ENCODE measurements at regions not wholly inside any gene's neighbourhood (a gene's known extent, or its start where the extent isn't known, plus 50 kb on each side); places are given as distances from the start of the nearest gene placed in this dataset.

DNA sequence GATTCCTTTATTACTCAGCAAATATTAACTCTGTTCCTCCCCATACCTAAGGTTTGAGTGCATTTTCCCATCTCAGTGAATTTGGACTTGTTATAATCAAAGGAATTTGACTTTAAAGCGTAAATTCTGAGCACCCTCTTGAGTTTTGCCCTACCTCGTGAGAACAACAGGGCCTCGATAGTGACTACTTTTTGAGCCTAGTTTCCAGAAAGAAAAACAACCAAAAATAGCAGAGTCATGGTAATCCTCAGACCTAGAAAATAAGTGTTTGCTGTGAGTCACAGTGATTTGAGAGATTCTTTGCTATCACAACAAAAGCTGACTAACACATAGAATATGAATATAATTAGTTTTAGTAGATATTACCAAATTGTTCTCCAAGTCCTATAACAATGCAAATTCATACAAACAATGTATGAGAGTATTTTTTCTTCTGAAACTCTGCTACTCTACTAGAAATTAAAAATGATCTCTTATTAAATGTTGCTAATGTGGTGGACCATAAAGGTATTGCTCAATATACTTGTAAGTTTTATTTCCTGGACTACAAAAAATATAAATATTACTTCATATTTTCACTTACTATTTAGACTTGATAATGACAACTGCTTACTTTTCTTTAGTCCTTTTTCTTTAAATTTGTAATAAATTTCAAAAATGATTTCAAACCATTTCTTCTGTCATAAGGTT lies 759.7 kb downstream of the BRINP1 start:
- Histone ChIP-seq H3K27ac (ENCODE audit: control insufficient read depth, insufficient read depth) (no peak overlapping the region), H3K27me3 (replicated peaks in 1 of 2; ENCODE audit: control insufficient read depth in 2 of 2, insufficient read depth in 2 of 2, low read length in 1 of 2) (no peaks in the 10 kb centered on the region), H3K36me3 (ENCODE audit: control insufficient read depth in 2 of 2, insufficient read depth in 2 of 2, low read length in 1 of 2) (no peaks in the 10 kb centered on the region), H3K4me1 (ENCODE audit: control insufficient read depth, insufficient read depth, low read length) (no peaks in the 10 kb centered on the region), H2AFZ (ENCODE audit: control insufficient read depth, low read depth, low read length) (no peak overlapping the region), H3K4me2 (ENCODE audit: control insufficient read depth, insufficient read depth) (no peak overlapping the region), H4K20me1 (ENCODE audit: control insufficient read depth, insufficient read depth) (no peaks in the 10 kb centered on the region), H3K9ac (ENCODE audit: control insufficient read depth, insufficient read depth, low read length) (no peak overlapping the region), H3K9me3 (replicated peaks; ENCODE audit: control insufficient read depth, insufficient read depth, low read length) (no peaks in the 10 kb centered on the region), H3K4me3 (no peak overlapping the region), H3K79me2 (ENCODE audit: control insufficient read depth, insufficient read depth, low read length) (no peaks in the 10 kb centered on the region)
- in situ Hi-C loops (cut with MboI): no loop called here
- WGBS (ENCODE audit: insufficient coverage, insufficient replicate concordance, low lambda C conversion rate, missing lambda C conversion rate): 68% methylated on average over 3 of the region's 3 CpGs
- intact Hi-C loops (cut with micrococcal nuclease; ENCODE audit: unreplicated experiment): no loop called here
- FAIRE-seq (no peak), DNase-seq (ENCODE audit: low read depth, low spot score) (no peak), ATAC-seq (no peak)
- ChIA-PET CTCF (no interaction called here), SMC1A (ENCODE audit: uncharacterized antibody, unreplicated experiment) (interaction anchor here (1.7 kb wide), 1 partner anchor 38 kb away, joined by 4 read pairs; no protein-coding TSS in a partner anchor), POLR2A (no interaction called here), RAD21 (ENCODE audit: unreplicated experiment) (no interaction called here)
- BruUV-seq (replicated peaks): no TSS peak
- no peak for TF ChIP-seq IRF5 (IDR thresholded peaks at IDR 0.05; ENCODE audit: borderline replicate concordance)
- TF ChIP-seq BMI1 (IDR thresholded peaks at IDR 0.05; ENCODE audit: borderline replicate concordance): no peak
- TF ChIP-seq, protein P1, sequence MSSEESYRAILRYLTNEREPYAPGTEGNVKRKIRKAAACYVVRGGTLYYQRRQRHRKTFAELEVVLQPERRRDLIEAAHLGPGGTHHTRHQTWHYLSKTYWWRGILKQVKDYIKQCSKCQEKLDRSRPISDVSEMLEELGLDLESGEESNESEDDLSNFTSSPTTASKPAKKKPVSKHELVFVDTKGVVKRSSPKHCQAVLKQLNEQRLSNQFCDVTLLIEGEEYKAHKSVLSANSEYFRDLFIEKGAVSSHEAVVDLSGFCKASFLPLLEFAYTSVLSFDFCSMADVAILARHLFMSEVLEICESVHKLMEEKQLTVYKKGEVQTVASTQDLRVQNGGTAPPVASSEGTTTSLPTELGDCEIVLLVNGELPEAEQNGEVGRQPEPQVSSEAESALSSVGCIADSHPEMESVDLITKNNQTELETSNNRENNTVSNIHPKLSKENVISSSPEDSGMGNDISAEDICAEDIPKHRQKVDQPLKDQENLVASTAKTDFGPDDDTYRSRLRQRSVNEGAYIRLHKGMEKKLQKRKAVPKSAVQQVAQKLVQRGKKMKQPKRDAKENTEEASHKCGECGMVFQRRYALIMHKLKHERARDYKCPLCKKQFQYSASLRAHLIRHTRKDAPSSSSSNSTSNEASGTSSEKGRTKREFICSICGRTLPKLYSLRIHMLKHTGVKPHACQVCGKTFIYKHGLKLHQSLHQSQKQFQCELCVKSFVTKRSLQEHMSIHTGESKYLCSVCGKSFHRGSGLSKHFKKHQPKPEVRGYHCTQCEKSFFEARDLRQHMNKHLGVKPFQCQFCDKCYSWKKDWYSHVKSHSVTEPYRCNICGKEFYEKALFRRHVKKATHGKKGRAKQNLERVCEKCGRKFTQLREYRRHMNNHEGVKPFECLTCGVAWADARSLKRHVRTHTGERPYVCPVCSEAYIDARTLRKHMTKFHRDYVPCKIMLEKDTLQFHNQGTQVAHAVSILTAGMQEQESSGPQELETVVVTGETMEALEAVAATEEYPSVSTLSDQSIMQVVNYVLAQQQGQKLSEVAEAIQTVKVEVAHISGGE (CRISPR knock-in tag; IDR thresholded peaks at IDR 0.05): no peak
- no peak for TF ChIP-seq SIN3A (IDR thresholded peaks at IDR 0.05; ENCODE audit: low read depth, low read length)
- TF ChIP-seq CREB1 (IDR thresholded peaks at IDR 0.05; ENCODE audit: low read depth): no peak
- TF ChIP-seq HDGF (IDR thresholded peaks at IDR 0.05): no peak
- no peak for TF ChIP-seq HDAC2 (IDR thresholded peaks at IDR 0.05)
- TF ChIP-seq SMAD1 (IDR thresholded peaks at IDR 0.05; ENCODE audit: low read depth, partially characterized antibody): no peak
- no peak for TF ChIP-seq RAD21 (IDR thresholded peaks at IDR 0.05; ENCODE audit: insufficient read depth, low read depth, low read length)
- TF ChIP-seq MLLT1 (IDR thresholded peaks at IDR 0.05): no peak
- no peak for TF ChIP-seq NR2C1 (IDR thresholded peaks at IDR 0.05)
- no peak for TF ChIP-seq PKNOX1 (IDR thresholded peaks at IDR 0.05)
- TF ChIP-seq RBBP5 (conservative IDR thresholded peaks at IDR 0.05): no peak
- TF ChIP-seq FOXM1 (IDR thresholded peaks at IDR 0.05; ENCODE audit: low read depth, low read length): no peak
- no peak for TF ChIP-seq MEF2B (IDR thresholded peaks at IDR 0.05; ENCODE audit: partially characterized antibody, poor library complexity, severe bottlenecking)
- no peak for TF ChIP-seq HDAC6 (IDR thresholded peaks at IDR 0.05; ENCODE audit: unreplicated experiment)

Data from GM12878 (cell line).